Loucy (cell line): ENCODE measurements at regions not wholly inside any gene's neighbourhood (a gene's known extent, or its start where the extent isn't known, plus 50 kb on each side); places are given as distances from the start of the nearest gene placed in this dataset.

Experiments used
- CTCF ChIP-seq: fragments of 200-600 bp; sonication (generic); conservative IDR thresholded peaks from 2 replicates; pipeline ENCODE4 v1.5.1; 2014; ENCODE audit warnings: mild to moderate bottlenecking, antibody characterized with exemption, low read length
- EZH2phosphoT487 ChIP-seq: fragments of 200-600 bp; IDR thresholded peaks from 2 replicates; pipeline ENCODE4 v1.6.1; 2018; ENCODE audit warnings: antibody characterized with exemption, mild to moderate bottlenecking, moderate library complexity, borderline replicate concordance

- TF ChIP-seq CTCF (no peak), EZH2phosphoT487 (no peak)
These were observed 75.7 kb downstream of the MED10 start for GRCh38 chr5:6302684-6303083.
